GM12878 (cell line): ENCODE measurements at regions not wholly inside any gene's neighbourhood (a gene's known extent, or its start where the extent isn't known, plus 50 kb on each side); places are given as distances from the start of the nearest gene placed in this dataset.

Source experiments
- ATAC-seq: fragments of 200-7000 bp; cut with Tn5 transposase; 3 replicates; pipeline ENCODE4 v1.9.1; 2020; ENCODE audit warnings: mild to moderate bottlenecking, moderate library complexity
- BruUV-seq: library from RNA; stranded (reverse); fragments of 400-500 nt; replicated peaks from 2 replicates; lab custom pipeline; 2021; lab: Mats Ljungman, UMichigan
- CTCF ChIA-PET: fragments of 300-600 bp; sonication (Branson Sonifier 250); formaldehyde crosslinking; extraction: SDS; loops from one replicate; lab custom pipeline; 2021; ENCODE audit warnings: inconsistent platforms; lab: Yijun Ruan, JAX
- POLR2A ChIA-PET: fragments of 350-600 bp; formaldehyde crosslinking; extraction: SDS; loops from one replicate; lab custom pipeline; 2021; ENCODE audit warnings: inconsistent platforms; lab: Charles Lee
- RAD21 ChIA-PET: fragments of 300-600 bp; sonication (Branson Sonifier 250); formaldehyde crosslinking; loops from one replicate; lab custom pipeline; 2023; ENCODE audit warnings: antibody characterized with exemption; ENCODE audit not compliant: unreplicated experiment; lab: Charles Lee
- SMC1A ChIA-PET: fragments of 300-600 bp; sonication (Branson Sonifier 250); formaldehyde crosslinking; loops from one replicate; lab custom pipeline; 2023; ENCODE audit not compliant: unreplicated experiment, uncharacterized antibody; lab: Charles Lee
- DNase-seq: peaks from one replicate; pipeline ENCODE4 v3.0.0-alpha.2; 2011; ENCODE audit warnings: low read depth, low spot score
- FAIRE-seq: peaks from 3 replicates; lab custom pipeline; 2011; peaks lifted over from hg19 to GRCh38; lab: Jason Lieb, UNC
- H2AFZ ChIP-seq: 2 replicates; pipeline ENCODE4 v1.6.0; 2011; ENCODE audit warnings: low read depth, low read length, control low read depth; ENCODE audit not compliant: control insufficient read depth
- H3K27ac ChIP-seq: 2 replicates; pipeline ENCODE4 v1.5.1; 2011; ENCODE audit warnings: control low read depth; ENCODE audit not compliant: control insufficient read depth, insufficient read depth
- H3K27me3 ChIP-seq, 2 experiments: replicated peaks in 1 of 2; 2 replicates each; pipeline versions ENCODE4 v1.6.0 to v1.6.1; 2011; ENCODE audit warnings: low read length in 1 of 2; ENCODE audit not compliant: control insufficient read depth in 2 of 2, insufficient read depth in 2 of 2
- H3K36me3 ChIP-seq, 2 experiments: 2 replicates each; pipeline ENCODE4 v1.5.1; 2011; ENCODE audit warnings: low read length in 1 of 2; ENCODE audit not compliant: control insufficient read depth in 2 of 2, insufficient read depth in 2 of 2
- H3K4me1 ChIP-seq: 2 replicates; pipeline ENCODE4 v1.6.1; 2011; ENCODE audit warnings: mild to moderate bottlenecking, low read length, moderate library complexity, mixed read lengths; ENCODE audit not compliant: control insufficient read depth, insufficient read depth
- H3K4me2 ChIP-seq: 2 replicates; pipeline ENCODE4 v1.6.0; 2011; ENCODE audit warnings: control low read depth; ENCODE audit not compliant: control insufficient read depth, insufficient read depth
- H3K4me3 ChIP-seq: fragments of 200-600 bp; sonication (generic); 2 replicates; pipeline ENCODE4 v1.5.1; 2016
- H3K79me2 ChIP-seq: 2 replicates; pipeline ENCODE4 v1.6.0; 2011; ENCODE audit warnings: low read length; ENCODE audit not compliant: control insufficient read depth, insufficient read depth
- H3K9ac ChIP-seq: 2 replicates; pipeline ENCODE4 v1.8.0; 2011; ENCODE audit warnings: low read length, control low read depth, mixed read lengths; ENCODE audit not compliant: control insufficient read depth, insufficient read depth
- H3K9me3 ChIP-seq: replicated peaks from 3 replicates; pipeline ENCODE4 v1.5.1; 2011; ENCODE audit warnings: mild to moderate bottlenecking, low read length; ENCODE audit not compliant: control insufficient read depth, insufficient read depth
- H4K20me1 ChIP-seq: 2 replicates; pipeline ENCODE4 v1.6.0; 2011; ENCODE audit not compliant: control insufficient read depth, insufficient read depth
- BRCA1 ChIP-seq: IDR thresholded peaks from 2 replicates; pipeline ENCODE4 v1.6.1; 2011; ENCODE audit warnings: low read depth, low read length, improper control_type of control experiment
- CBFB ChIP-seq: IDR thresholded peaks from 2 replicates; pipeline ENCODE4 v1.6.1; 2016; ENCODE audit warnings: antibody characterized with exemption, low read depth
- CBX5 ChIP-seq: sonication (generic); IDR thresholded peaks from 2 replicates; pipeline ENCODE4 v1.6.1; 2016; ENCODE audit warnings: low read depth, moderate library complexity, mild to moderate bottlenecking, inconsistent platforms
- MTA3 ChIP-seq: IDR thresholded peaks from 2 replicates; pipeline ENCODE4 v1.6.1; 2012; ENCODE audit warnings: low read length, inconsistent platforms, borderline replicate concordance
- NFYB ChIP-seq: IDR thresholded peaks from 2 replicates; pipeline ENCODE4 v1.6.1; 2011; ENCODE audit warnings: low read depth, mild to moderate bottlenecking, low read length, improper control_type of control experiment, moderate library complexity; ENCODE audit not compliant: insufficient read depth
- RAD21 ChIP-seq: IDR thresholded peaks from 2 replicates; pipeline ENCODE4 v1.6.1; 2011; ENCODE audit warnings: mild to moderate bottlenecking, low read depth, low read length, moderate library complexity; ENCODE audit not compliant: insufficient read depth
- SP1 ChIP-seq: IDR thresholded peaks from one replicate; pipeline ENCODE4 v1.6.1; 2011; ENCODE audit warnings: low read depth, low read length
- SREBF2 ChIP-seq: IDR thresholded peaks from 2 replicates; pipeline ENCODE4 v1.6.1; 2012; ENCODE audit warnings: mild to moderate bottlenecking, low read length
- TCF12 ChIP-seq: IDR thresholded peaks from 2 replicates; pipeline ENCODE4 v1.6.1; 2011; ENCODE audit warnings: low read depth, mild to moderate bottlenecking, low read length
- ZNF217 ChIP-seq: fragments of 450-650 bp; IDR thresholded peaks from 2 replicates; pipeline ENCODE4 v1.6.1; 2017; ENCODE audit warnings: antibody characterized with exemption, mild to moderate bottlenecking
- ZSCAN29 ChIP-seq: fragments of 450-650 bp; IDR thresholded peaks from 2 replicates; pipeline ENCODE4 v1.6.1; 2017; ENCODE audit warnings: mild to moderate bottlenecking, moderate library complexity
- WGBS: methylation state at CpG from one replicate; pipeline ENCODE4 v1.1.6; 2016; ENCODE audit warnings: low lambda C conversion rate; ENCODE audit not compliant: insufficient replicate concordance, insufficient coverage; ENCODE audit errors: missing lambda C conversion rate; 5-methylcytosine and 5-hydroxymethylcytosine counted together
- in situ Hi-C: fragments of 300-500 bp; cut with MboI; formaldehyde crosslinking; loops from 9 replicates; pipeline ENCODE4 v1.14.3; 2018; ENCODE audit warnings: mixed read lengths
- intact Hi-C: fragments of 100-400 bp; cut with micrococcal nuclease; formaldehyde crosslinking; loops from one replicate; pipeline ENCODE4 v1.14.2; 2022; ENCODE audit not compliant: unreplicated experiment
- TF ChIP-seq, protein P1 (sequence below): fragments of 450-650 bp; conservative IDR thresholded peaks from 2 replicates; pipeline ENCODE4 v1.6.1; 2017; ENCODE audit warnings: mild to moderate bottlenecking, moderate library complexity
- TF ChIP-seq, protein P2 (sequence below): fragments of 450-650 bp; IDR thresholded peaks from 2 replicates; pipeline ENCODE4 v1.6.1; 2017; ENCODE audit warnings: mild to moderate bottlenecking, moderate library complexity
- TF ChIP-seq, protein P3 (sequence below): fragments of 450-650 bp; formaldehyde crosslinking; IDR thresholded peaks from 2 replicates; pipeline ENCODE4 v1.4.0; 2020; ENCODE audit warnings: mild to moderate bottlenecking, moderate library complexity

DNA sequence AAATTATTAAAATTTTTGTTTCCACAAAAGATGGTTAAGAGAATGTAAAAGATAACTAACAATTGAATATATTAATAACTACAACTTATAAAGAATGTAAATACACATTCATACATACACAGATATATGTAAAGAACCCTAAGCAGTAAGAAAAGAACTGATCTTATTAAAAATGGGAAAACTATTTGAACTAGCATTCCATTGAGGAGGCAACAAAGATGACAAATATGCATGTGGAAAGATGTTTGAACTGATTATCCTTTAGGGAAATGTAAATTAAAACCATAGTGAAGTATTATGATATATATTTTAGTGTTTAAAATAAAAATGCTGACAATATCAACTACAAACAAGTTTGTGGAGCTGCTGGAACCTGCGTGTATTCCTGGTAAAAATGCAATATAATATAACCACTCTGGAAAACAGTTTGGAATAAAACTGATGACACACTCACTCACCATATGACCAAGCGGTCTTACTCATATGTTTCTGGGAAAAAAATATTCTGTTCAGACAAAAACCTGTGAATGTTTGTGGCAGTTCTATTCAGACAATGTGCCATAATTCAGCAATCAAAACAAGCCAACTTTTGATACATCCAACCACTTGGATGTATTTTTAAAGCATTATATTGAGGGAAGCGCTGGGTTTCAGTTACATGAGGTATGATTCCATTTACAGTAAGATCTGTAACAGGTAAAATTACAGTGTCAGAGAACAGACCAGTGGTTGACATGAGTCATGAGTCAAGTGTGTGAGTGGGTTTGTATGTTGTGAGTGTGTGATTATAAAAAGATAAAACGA, 694.4 kb upstream of the SLITRK5 start (continued):
- TF ChIP-seq, protein P1, sequence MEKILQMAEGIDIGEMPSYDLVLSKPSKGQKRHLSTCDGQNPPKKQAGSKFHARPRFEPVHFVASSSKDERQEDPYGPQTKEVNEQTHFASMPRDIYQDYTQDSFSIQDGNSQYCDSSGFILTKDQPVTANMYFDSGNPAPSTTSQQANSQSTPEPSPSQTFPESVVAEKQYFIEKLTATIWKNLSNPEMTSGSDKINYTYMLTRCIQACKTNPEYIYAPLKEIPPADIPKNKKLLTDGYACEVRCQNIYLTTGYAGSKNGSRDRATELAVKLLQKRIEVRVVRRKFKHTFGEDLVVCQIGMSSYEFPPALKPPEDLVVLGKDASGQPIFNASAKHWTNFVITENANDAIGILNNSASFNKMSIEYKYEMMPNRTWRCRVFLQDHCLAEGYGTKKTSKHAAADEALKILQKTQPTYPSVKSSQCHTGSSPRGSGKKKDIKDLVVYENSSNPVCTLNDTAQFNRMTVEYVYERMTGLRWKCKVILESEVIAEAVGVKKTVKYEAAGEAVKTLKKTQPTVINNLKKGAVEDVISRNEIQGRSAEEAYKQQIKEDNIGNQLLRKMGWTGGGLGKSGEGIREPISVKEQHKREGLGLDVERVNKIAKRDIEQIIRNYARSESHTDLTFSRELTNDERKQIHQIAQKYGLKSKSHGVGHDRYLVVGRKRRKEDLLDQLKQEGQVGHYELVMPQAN = no peak

DNA sequence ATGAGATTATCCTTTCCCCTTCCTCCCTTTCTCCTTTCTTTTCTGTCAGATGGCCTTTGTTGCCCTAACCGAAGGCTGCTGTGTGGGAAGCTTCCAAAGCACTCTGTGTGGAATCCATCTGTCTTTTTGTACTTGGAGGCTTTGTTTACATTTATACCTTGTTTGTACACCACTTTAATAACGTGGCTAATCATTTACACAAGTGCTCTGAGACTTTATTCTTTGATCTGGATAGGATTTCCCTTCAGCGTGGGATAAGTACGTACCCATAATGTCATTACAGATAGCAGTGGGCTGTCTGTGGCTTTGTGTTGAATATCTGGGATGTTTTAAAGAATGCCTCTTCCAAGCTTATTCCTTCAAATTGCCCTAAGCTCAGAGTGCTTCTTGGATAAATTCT, 684.7 kb upstream of the SLITRK5 start:
- H2AFZ ChIP-seq = no peak overlapping the region
- no peak overlapping the region for H3K4me3 ChIP-seq
- no peaks in the 10 kb centered on the region for H3K27me3 ChIP-seq
- H3K9me3 ChIP-seq = no peaks in the 10 kb centered on the region
- in situ Hi-C loops = no loop called here
- DNase-seq (no peak), FAIRE-seq (no peak), ATAC-seq (no peak)
- H3K27ac ChIP-seq = no peak overlapping the region
- H3K79me2 ChIP-seq = no peaks in the 10 kb centered on the region
- ChIA-PET SMC1A (no interaction called here), CTCF (no interaction called here), RAD21 (no interaction called here), POLR2A (no interaction called here)
- no peaks in the 10 kb centered on the region for H3K4me1 ChIP-seq
- intact Hi-C loops = no loop called here
- H3K4me2 ChIP-seq = no peak overlapping the region
- no peaks in the 10 kb centered on the region for H4K20me1 ChIP-seq
- WGBS = 14% methylated on average over 4 of the region's 4 CpGs
- H3K36me3 ChIP-seq = no peaks in the 10 kb centered on the region
- BruUV-seq = no TSS peak
- no peak overlapping the region for H3K9ac ChIP-seq
- TF ChIP-seq BRCA1 = no peak
- TF ChIP-seq, protein P2, sequence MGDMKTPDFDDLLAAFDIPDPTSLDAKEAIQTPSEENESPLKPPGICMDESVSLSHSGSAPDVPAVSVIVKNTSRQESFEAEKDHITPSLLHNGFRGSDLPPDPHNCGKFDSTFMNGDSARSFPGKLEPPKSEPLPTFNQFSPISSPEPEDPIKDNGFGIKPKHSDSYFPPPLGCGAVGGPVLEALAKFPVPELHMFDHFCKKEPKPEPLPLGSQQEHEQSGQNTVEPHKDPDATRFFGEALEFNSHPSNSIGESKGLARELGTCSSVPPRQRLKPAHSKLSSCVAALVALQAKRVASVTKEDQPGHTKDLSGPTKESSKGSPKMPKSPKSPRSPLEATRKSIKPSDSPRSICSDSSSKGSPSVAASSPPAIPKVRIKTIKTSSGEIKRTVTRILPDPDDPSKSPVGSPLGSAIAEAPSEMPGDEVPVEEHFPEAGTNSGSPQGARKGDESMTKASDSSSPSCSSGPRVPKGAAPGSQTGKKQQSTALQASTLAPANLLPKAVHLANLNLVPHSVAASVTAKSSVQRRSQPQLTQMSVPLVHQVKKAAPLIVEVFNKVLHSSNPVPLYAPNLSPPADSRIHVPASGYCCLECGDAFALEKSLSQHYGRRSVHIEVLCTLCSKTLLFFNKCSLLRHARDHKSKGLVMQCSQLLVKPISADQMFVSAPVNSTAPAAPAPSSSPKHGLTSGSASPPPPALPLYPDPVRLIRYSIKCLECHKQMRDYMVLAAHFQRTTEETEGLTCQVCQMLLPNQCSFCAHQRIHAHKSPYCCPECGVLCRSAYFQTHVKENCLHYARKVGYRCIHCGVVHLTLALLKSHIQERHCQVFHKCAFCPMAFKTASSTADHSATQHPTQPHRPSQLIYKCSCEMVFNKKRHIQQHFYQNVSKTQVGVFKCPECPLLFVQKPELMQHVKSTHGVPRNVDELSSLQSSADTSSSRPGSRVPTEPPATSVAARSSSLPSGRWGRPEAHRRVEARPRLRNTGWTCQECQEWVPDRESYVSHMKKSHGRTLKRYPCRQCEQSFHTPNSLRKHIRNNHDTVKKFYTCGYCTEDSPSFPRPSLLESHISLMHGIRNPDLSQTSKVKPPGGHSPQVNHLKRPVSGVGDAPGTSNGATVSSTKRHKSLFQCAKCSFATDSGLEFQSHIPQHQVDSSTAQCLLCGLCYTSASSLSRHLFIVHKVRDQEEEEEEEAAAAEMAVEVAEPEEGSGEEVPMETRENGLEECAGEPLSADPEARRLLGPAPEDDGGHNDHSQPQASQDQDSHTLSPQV = no peak
- TF ChIP-seq MTA3 = no peak
- TF ChIP-seq SP1 = no peak
- TF ChIP-seq CBX5 = no peak
- TF ChIP-seq NFYB = no peak
- TF ChIP-seq TCF12 = no peak
- no peak for TF ChIP-seq RAD21
- no peak for TF ChIP-seq SREBF2
- no peak for TF ChIP-seq CBFB
- TF ChIP-seq ZSCAN29 = no peak
- TF ChIP-seq, protein P3, sequence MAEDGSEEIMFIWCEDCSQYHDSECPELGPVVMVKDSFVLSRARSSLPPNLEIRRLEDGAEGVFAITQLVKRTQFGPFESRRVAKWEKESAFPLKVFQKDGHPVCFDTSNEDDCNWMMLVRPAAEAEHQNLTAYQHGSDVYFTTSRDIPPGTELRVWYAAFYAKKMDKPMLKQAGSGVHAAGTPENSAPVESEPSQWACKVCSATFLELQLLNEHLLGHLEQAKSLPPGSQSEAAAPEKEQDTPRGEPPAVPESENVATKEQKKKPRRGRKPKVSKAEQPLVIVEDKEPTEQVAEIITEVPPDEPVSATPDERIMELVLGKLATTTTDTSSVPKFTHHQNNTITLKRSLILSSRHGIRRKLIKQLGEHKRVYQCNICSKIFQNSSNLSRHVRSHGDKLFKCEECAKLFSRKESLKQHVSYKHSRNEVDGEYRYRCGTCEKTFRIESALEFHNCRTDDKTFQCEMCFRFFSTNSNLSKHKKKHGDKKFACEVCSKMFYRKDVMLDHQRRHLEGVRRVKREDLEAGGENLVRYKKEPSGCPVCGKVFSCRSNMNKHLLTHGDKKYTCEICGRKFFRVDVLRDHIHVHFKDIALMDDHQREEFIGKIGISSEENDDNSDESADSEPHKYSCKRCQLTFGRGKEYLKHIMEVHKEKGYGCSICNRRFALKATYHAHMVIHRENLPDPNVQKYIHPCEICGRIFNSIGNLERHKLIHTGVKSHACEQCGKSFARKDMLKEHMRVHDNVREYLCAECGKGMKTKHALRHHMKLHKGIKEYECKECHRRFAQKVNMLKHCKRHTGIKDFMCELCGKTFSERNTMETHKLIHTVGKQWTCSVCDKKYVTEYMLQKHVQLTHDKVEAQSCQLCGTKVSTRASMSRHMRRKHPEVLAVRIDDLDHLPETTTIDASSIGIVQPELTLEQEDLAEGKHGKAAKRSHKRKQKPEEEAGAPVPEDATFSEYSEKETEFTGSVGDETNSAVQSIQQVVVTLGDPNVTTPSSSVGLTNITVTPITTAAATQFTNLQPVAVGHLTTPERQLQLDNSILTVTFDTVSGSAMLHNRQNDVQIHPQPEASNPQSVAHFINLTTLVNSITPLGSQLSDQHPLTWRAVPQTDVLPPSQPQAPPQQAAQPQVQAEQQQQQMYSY (CRISPR knock-in tag) = no peak
- no peak for TF ChIP-seq ZNF217
